ENCODE measurements at regions not wholly inside any gene's neighbourhood (a gene's known extent, or its start where the extent isn't known, plus 50 kb on each side); places are given as distances from the start of the nearest gene placed in this dataset.

DNA sequence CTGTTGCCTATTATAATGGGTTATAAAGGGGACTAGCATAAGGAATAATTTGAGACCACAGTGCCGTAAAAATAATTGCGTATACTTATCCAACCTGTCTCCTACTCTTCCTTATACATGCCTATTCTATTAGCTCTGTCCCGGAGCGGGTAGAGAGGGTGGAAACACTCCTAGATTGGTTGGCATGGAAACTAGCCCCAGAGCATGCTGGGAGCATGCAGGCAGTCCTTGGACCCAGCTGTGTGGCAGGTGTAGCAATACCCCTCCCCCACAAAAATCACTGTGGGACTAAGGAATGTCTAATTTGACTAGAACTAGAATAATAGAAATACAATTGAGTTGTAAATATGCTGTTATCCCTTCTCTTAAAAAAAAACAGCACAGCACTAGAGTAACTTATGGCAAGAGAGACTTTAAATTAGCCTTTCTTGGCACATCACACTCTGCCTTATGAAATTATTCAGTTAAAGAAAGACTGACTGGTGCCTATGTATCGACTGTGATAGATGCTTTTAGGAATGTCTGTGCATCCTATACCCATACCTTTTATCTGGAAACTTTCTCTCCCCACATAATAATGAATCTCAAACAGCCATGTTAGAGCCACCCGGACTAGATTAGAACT is 244.0 kb upstream of the DAAM1 start:
- no peaks in the 10 kb centered on the region for H3K4me1 ChIP-seq (ENCODE audit: control insufficient read depth, low read length)
- no peaks in the 10 kb centered on the region for H3K36me3 ChIP-seq (ENCODE audit: control insufficient read depth, low read length)
- H3K4me3 ChIP-seq (ENCODE audit: low read length) = no peak overlapping the region
- H3F3A ChIP-seq (ENCODE audit: control insufficient read depth, insufficient read depth) = no peaks in the 10 kb centered on the region
- H3K4me2 ChIP-seq (ENCODE audit: low read length) = no peak overlapping the region
- H3K27me3 ChIP-seq (ENCODE audit: control insufficient read depth, low read length) = no peaks in the 10 kb centered on the region
- H3K27ac ChIP-seq (ENCODE audit: low read depth, low read length) = no peak overlapping the region
- TF ChIP-seq CTCF (IDR thresholded peaks at IDR 0.05; ENCODE audit: low read depth, low read length, poor library complexity, severe bottlenecking) (no peak), EZH2phosphoT487 (IDR thresholded peaks at IDR 0.05; ENCODE audit: borderline replicate concordance, low read length) (no peak)
- no peaks in the 10 kb centered on the region for H3K9me3 ChIP-seq (ENCODE audit: control insufficient read depth, insufficient read depth, low read length)
- H4K20me1 ChIP-seq (ENCODE audit: control insufficient read depth, insufficient read depth, low read depth, low read length) = no peaks in the 10 kb centered on the region
- no peaks in the 10 kb centered on the region for H3K79me2 ChIP-seq (ENCODE audit: control insufficient read depth, low read length)
- H3K9me2 ChIP-seq (replicated peaks; ENCODE audit: control insufficient read depth, low read length) = no peaks in the 10 kb centered on the region

DNA sequence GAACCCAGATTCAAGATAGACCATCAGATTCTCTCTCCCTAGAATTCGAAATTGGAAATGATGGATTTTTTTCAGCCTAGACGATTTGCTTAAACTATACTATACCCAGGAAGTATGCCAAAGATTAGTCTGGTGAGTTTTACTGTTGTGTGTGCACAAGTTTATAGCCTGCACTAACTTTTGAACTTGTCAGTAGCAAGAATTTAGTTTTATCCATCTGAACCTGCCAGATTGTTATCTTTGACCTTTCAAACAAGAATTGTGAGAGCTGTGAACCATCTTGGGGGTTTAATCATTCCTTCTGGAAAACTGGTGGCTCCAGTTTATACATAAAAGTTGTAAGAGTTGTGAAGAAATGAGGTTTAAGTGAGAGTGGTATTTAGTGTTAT is 243.5 kb upstream of the DAAM1 start:
- H3F3A ChIP-seq (ENCODE audit: control insufficient read depth, insufficient read depth) = no peaks in the 10 kb centered on the region
- no peak overlapping the region for H3K4me3 ChIP-seq (ENCODE audit: low read length)
- no peaks in the 10 kb centered on the region for H3K79me2 ChIP-seq (ENCODE audit: control insufficient read depth, low read length)
- H3K9me2 ChIP-seq (replicated peaks; ENCODE audit: control insufficient read depth, low read length) = no peaks in the 10 kb centered on the region
- no peak overlapping the region for H3K4me2 ChIP-seq (ENCODE audit: low read length)
- H3K36me3 ChIP-seq (ENCODE audit: control insufficient read depth, low read length) = no peaks in the 10 kb centered on the region
- H3K27me3 ChIP-seq (ENCODE audit: control insufficient read depth, low read length) = no peaks in the 10 kb centered on the region
- no peaks in the 10 kb centered on the region for H3K4me1 ChIP-seq (ENCODE audit: control insufficient read depth, low read length)
- no peak for TF ChIP-seq EZH2phosphoT487 (IDR thresholded peaks at IDR 0.05; ENCODE audit: borderline replicate concordance, low read length)
- no peak for TF ChIP-seq CTCF (IDR thresholded peaks at IDR 0.05; ENCODE audit: low read depth, low read length, poor library complexity, severe bottlenecking)
- H3K27ac ChIP-seq (ENCODE audit: low read depth, low read length) = no peak overlapping the region
- H4K20me1 ChIP-seq (ENCODE audit: control insufficient read depth, insufficient read depth, low read depth, low read length) = no peaks in the 10 kb centered on the region
- no peaks in the 10 kb centered on the region for H3K9me3 ChIP-seq (ENCODE audit: control insufficient read depth, insufficient read depth, low read length)

DNA sequence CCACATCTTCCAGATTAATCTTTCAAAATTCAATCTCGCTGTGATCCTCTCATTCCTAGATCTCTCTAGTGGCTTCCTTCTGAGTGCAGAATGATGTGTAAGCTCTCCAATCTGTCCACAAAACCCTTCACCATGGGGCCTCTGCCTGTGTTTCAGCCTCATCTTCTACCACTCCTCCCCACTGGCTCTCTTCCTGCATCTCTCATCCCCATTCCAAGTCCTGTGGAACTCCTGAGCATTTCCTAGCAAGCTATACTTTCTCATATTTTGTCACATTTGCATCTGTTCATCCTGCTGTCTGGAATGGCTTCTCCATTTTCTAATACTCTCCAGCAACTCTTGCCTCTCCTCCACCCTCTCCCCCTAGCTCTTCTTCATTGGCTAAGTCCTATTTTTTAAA is 242.0 kb upstream of the DAAM1 start:
- Histone ChIP-seq H3K4me1 (ENCODE audit: control insufficient read depth, low read length) (no peaks in the 10 kb centered on the region), H3K4me3 (ENCODE audit: low read length) (no peak overlapping the region), H3F3A (ENCODE audit: control insufficient read depth, insufficient read depth) (no peaks in the 10 kb centered on the region), H3K79me2 (ENCODE audit: control insufficient read depth, low read length) (no peaks in the 10 kb centered on the region), H3K36me3 (ENCODE audit: control insufficient read depth, low read length) (no peaks in the 10 kb centered on the region), H3K9me3 (ENCODE audit: control insufficient read depth, insufficient read depth, low read length) (no peaks in the 10 kb centered on the region), H3K27ac (ENCODE audit: low read depth, low read length) (no peak overlapping the region), H3K4me2 (ENCODE audit: low read length) (no peak overlapping the region), H3K27me3 (ENCODE audit: control insufficient read depth, low read length) (no peaks in the 10 kb centered on the region), H4K20me1 (ENCODE audit: control insufficient read depth, insufficient read depth, low read depth, low read length) (no peaks in the 10 kb centered on the region), H3K9me2 (replicated peaks; ENCODE audit: control insufficient read depth, low read length) (no peaks in the 10 kb centered on the region)
- TF ChIP-seq CTCF (IDR thresholded peaks at IDR 0.05; ENCODE audit: low read depth, low read length, poor library complexity, severe bottlenecking) (no peak), EZH2phosphoT487 (IDR thresholded peaks at IDR 0.05; ENCODE audit: borderline replicate concordance, low read length) (no peak)

Measured in DOHH2 (cell line).